Sigmoid colon (tissue), 6 donors: ENCODE measurements at regions not wholly inside any gene's neighbourhood (a gene's known extent, or its start where the extent isn't known, plus 50 kb on each side); places are given as distances from the start of the nearest gene placed in this dataset.

Experiments
- DNase-seq: peaks from one replicate; pipeline ENCODE4 v3.0.0-alpha.2; 2019
- H3K27ac ChIP-seq, 4 donors: fragments of 200-600 bp; sonication (generic); one replicate each; pipeline ENCODE4 v1.5.1; 2016 to 2019; ENCODE audit warnings: mild to moderate bottlenecking in 1 of 4
- H3K27me3 ChIP-seq, 3 donors: fragments of 200-600 bp; sonication (generic); one replicate each; pipeline ENCODE4 v1.5.1; 2019; ENCODE audit warnings: mild to moderate bottlenecking in 1 of 3
- H3K36me3 ChIP-seq, 4 donors: fragments of 200-600 bp; sonication (generic); one replicate each; pipeline ENCODE4 v1.5.1; 2016 to 2019
- H3K4me1 ChIP-seq, 4 donors: fragments of 200-600 bp; sonication (generic); one replicate each; pipeline ENCODE4 v1.5.1; 2017 to 2019
- H3K4me3 ChIP-seq, 4 donors: fragments of 200-600 bp; sonication (generic); one replicate each; pipeline ENCODE4 v1.5.1; 2017 to 2019; ENCODE audit warnings: mild to moderate bottlenecking in 2 of 4, moderate library complexity in 1 of 4
- H3K9me3 ChIP-seq, 4 donors: fragments of 200-600 bp in 3 of 4; sonication (generic) in 3 of 4; one replicate each; pipeline versions ENCODE4 v1.5.1 to v1.6.1; 2013 to 2019
- EP300 ChIP-seq, 4 donors: sonication (generic); formaldehyde crosslinking; IDR thresholded peaks; one replicate each; pipeline ENCODE4 v1.6.1; 2017; ENCODE audit warnings: antibody characterized with exemption in 4 of 4
- POLR2A ChIP-seq, 2 donors: fragments of 450-650 bp; IDR thresholded peaks; one replicate each; pipeline ENCODE4 v1.6.1; 2016; ENCODE audit warnings: antibody characterized with exemption in 2 of 2, mild to moderate bottlenecking in 2 of 2, moderate library complexity in 2 of 2
- POLR2AphosphoS5 ChIP-seq, 4 donors: sonication (generic); formaldehyde crosslinking; IDR thresholded peaks; one replicate each; pipeline ENCODE4 v1.6.1; 2017; ENCODE audit warnings: antibody characterized with exemption in 4 of 4
- WGBS, 2 donors: extraction: QIAGEN DNeasy Blood & Tissue Kit; methylation state at CpG; one replicate each; pipeline ENCODE4 v1.1.7; 2013; 5-methylcytosine and 5-hydroxymethylcytosine counted together
- intact Hi-C: fragments of 100-400 bp; cut with DNase I; formaldehyde crosslinking; loops from one replicate; pipeline ENCODE4 v1.15.1; 2023
- TF ChIP-seq, protein P1 (sequence below), 4 experiments: fragments of 450-650 bp in 3 of 4; fragments of 200-600 bp in 1 of 4; IDR thresholded peaks; one replicate each; pipeline ENCODE4 v1.5.1; 2016 to 2019; ENCODE audit warnings: antibody characterized with exemption in 4 of 4, mild to moderate bottlenecking in 3 of 4, moderate library complexity in 2 of 4
- donor health status: healthy with polysubstance abuse.
- donor health status: healthy.

DNA sequence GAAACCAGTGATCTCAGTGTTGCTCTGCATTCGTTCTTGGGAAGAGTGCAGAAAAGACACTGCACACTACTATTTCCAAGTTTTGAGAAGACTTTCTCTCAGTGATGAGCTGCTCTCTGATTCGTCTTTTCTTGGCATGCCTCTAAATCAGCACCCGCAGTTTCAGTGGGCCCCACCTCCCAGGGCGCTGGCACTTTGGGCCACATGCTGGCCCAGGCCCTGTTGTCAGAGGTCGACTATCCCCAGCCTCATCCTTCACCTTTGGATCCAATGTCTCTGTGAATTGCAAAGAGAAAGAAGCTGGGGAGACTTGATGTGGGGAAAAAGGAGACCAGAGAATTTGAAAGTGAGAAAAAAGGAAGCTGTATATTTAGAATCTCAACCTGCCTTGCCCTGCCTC, 644.1 kb upstream of the PITX2 start:
- H3K4me3 ChIP-seq: no peak overlapping the region
- intact Hi-C loops: no loop called here
- no peaks in the 10 kb centered on the region for H3K4me1 ChIP-seq
- no peak for DNase-seq
- H3K36me3 ChIP-seq: no peaks in the 10 kb centered on the region
- TF ChIP-seq POLR2AphosphoS5 (IDR thresholded peaks at IDR 0.05): no peak
- no peak for TF ChIP-seq EP300 (IDR thresholded peaks at IDR 0.05)
- H3K9me3 ChIP-seq: no peaks in the 10 kb centered on the region
- H3K27me3 ChIP-seq: no peaks in the 10 kb centered on the region
- WGBS, 2 donors: 80 to 86% methylated on average over 5 of the region's 5 CpGs
- H3K27ac ChIP-seq: no peak overlapping the region

GRCh38 chr4:111267786-111268185, 644.9 kb upstream of the PITX2 start:
- TF ChIP-seq, protein P1, sequence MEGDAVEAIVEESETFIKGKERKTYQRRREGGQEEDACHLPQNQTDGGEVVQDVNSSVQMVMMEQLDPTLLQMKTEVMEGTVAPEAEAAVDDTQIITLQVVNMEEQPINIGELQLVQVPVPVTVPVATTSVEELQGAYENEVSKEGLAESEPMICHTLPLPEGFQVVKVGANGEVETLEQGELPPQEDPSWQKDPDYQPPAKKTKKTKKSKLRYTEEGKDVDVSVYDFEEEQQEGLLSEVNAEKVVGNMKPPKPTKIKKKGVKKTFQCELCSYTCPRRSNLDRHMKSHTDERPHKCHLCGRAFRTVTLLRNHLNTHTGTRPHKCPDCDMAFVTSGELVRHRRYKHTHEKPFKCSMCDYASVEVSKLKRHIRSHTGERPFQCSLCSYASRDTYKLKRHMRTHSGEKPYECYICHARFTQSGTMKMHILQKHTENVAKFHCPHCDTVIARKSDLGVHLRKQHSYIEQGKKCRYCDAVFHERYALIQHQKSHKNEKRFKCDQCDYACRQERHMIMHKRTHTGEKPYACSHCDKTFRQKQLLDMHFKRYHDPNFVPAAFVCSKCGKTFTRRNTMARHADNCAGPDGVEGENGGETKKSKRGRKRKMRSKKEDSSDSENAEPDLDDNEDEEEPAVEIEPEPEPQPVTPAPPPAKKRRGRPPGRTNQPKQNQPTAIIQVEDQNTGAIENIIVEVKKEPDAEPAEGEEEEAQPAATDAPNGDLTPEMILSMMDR (IDR thresholded peaks at IDR 0.05): no peak
- TF ChIP-seq EP300 (IDR thresholded peaks at IDR 0.05) (no peak), POLR2AphosphoS5 (IDR thresholded peaks at IDR 0.05) (no peak), POLR2A (IDR thresholded peaks at IDR 0.05) (no peak)
- no peak overlapping the region for H3K27ac ChIP-seq
- no peaks in the 10 kb centered on the region for H3K9me3 ChIP-seq
- H3K27me3 ChIP-seq: no peaks in the 10 kb centered on the region
- DNase-seq: no peak
- H3K36me3 ChIP-seq: no peaks in the 10 kb centered on the region
- intact Hi-C loops: no loop called here
- H3K4me1 ChIP-seq: no peaks in the 10 kb centered on the region
- no peak overlapping the region for H3K4me3 ChIP-seq
- WGBS, 2 donors: 83 to 84% methylated on average over 2 of the region's 2 CpGs

DNA sequence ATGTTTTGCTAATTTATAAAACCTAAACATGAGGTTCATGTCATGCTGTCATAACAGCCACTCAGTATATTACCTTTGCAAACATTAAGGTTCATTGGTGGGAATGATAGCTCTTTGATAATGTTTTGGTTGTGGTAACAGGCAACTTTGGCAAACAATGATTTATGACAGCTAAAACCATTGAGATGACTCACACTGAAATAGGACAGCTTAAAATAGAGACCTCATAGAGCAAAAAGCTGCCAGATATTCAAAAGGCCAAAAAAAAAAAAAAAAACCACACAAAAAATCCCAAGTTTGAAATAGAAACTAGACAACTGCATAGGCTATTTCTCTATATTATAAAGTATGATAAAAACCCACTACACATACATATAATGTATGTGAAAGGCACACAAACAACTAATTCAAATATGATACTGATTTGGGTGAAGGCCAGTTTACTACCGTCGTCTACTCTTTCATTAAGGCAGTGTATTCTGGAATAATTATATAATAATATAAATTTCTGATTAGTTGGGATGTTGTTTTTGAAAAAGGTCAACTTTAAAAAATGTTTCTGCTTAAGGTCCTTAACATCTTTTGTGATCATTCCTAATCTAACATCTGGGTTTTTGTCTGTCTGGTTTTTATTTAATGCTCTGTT, 646.0 kb upstream of the PITX2 start:
- Histone ChIP-seq H3K27me3 (no peaks in the 10 kb centered on the region), H3K4me1 (no peaks in the 10 kb centered on the region), H3K4me3 (no peak overlapping the region), H3K9me3 (no peaks in the 10 kb centered on the region), H3K27ac (no peak overlapping the region), H3K36me3 (no peaks in the 10 kb centered on the region)
- DNase-seq: no peak
- intact Hi-C loops: no loop called here
- TF ChIP-seq, protein P1 (IDR thresholded peaks at IDR 0.05): no peak
- TF ChIP-seq EP300 (IDR thresholded peaks at IDR 0.05) (no peak), POLR2A (IDR thresholded peaks at IDR 0.05) (no peak), POLR2AphosphoS5 (IDR thresholded peaks at IDR 0.05) (no peak)
- 25 to 69% methylated on average over 2 of the region's 2 CpGs for WGBS, 2 donors

DNA sequence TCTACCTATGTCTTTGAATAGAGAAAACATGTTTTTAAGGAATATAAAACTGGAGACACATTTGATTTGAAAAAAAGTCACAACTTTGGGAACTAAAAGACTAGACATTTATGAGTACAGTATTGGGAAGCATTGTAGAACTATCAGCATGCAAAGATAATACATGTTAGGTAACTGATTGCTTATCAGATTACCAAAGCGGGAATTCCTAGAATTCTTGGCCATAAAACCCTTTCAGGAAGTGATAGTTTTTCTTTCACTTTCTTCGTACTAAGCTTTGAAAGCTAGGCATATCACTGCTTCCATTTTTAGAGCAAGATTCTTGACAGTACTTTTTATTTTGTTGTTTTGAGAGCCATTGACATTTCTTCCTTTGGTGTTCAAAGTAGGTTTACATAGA, 646.6 kb upstream of the PITX2 start:
- DNase-seq: no peak
- Histone ChIP-seq H3K4me3 (no peak overlapping the region), H3K9me3 (no peaks in the 10 kb centered on the region), H3K36me3 (no peaks in the 10 kb centered on the region), H3K4me1 (no peaks in the 10 kb centered on the region), H3K27ac (no peak overlapping the region), H3K27me3 (no peaks in the 10 kb centered on the region)
- intact Hi-C loops: no loop called here
- 8 to 36% methylated on average over 2 of the region's 2 CpGs for WGBS, 2 donors
- TF ChIP-seq EP300 (IDR thresholded peaks at IDR 0.05) (no peak), POLR2AphosphoS5 (IDR thresholded peaks at IDR 0.05) (no peak), POLR2A (IDR thresholded peaks at IDR 0.05) (no peak)
- TF ChIP-seq, protein P1 (IDR thresholded peaks at IDR 0.05): no peak

- WGBS, 2 donors: 85 to 89% methylated on average over 3 of the region's 3 CpGs
- TF ChIP-seq, protein P1 (IDR thresholded peaks at IDR 0.05): no peak
- no peak for TF ChIP-seq EP300 (IDR thresholded peaks at IDR 0.05)
- TF ChIP-seq POLR2A (IDR thresholded peaks at IDR 0.05): no peak
- TF ChIP-seq POLR2AphosphoS5 (IDR thresholded peaks at IDR 0.05): no peak
Measured at GRCh38 chr4:111274060-111274459, 651.2 kb upstream of the PITX2 start.

More at GRCh38 chr4:111274060-111274459, 651.2 kb upstream of the PITX2 start:
- Histone ChIP-seq H3K27me3 (no peaks in the 10 kb centered on the region), H3K4me1 (no peaks in the 10 kb centered on the region), H3K9me3 (no peaks in the 10 kb centered on the region), H3K36me3 (no peaks in the 10 kb centered on the region), H3K4me3 (no peak overlapping the region), H3K27ac (no peak overlapping the region)
- no peak for DNase-seq
- intact Hi-C loops: no loop called here
